ENCODE measurements at regions not wholly inside any gene's neighbourhood (a gene's known extent, or its start where the extent isn't known, plus 50 kb on each side); places are given as distances from the start of the nearest gene placed in this dataset.

DNA sequence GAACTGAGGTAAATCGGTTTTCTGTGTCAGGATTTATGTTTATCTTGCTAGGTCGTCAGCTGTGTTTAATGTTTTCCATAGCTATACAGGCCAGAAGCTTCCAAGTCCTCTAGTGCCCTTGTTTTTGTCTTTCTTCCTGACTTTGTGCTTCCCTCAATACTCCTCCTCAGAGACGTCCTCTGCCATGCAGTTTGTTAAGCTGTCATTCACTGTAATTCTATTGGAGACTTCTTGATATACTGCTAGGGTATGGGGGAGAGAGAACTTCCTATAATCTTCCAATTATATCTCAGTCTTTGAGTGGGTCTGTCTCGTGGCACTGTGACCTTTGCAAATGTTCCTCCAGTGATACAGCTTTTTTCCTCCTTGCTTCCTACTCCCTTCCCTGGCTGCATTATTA is 327.3 kb upstream of the ANO5 start:
- H3K27me3 Mint-ChIP-seq: peaks cover 3% of the 10 kb centered on the region
- TF ChIP-seq, protein P1, sequence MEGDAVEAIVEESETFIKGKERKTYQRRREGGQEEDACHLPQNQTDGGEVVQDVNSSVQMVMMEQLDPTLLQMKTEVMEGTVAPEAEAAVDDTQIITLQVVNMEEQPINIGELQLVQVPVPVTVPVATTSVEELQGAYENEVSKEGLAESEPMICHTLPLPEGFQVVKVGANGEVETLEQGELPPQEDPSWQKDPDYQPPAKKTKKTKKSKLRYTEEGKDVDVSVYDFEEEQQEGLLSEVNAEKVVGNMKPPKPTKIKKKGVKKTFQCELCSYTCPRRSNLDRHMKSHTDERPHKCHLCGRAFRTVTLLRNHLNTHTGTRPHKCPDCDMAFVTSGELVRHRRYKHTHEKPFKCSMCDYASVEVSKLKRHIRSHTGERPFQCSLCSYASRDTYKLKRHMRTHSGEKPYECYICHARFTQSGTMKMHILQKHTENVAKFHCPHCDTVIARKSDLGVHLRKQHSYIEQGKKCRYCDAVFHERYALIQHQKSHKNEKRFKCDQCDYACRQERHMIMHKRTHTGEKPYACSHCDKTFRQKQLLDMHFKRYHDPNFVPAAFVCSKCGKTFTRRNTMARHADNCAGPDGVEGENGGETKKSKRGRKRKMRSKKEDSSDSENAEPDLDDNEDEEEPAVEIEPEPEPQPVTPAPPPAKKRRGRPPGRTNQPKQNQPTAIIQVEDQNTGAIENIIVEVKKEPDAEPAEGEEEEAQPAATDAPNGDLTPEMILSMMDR (conservative IDR thresholded peaks at IDR 0.05): no peak

DNA sequence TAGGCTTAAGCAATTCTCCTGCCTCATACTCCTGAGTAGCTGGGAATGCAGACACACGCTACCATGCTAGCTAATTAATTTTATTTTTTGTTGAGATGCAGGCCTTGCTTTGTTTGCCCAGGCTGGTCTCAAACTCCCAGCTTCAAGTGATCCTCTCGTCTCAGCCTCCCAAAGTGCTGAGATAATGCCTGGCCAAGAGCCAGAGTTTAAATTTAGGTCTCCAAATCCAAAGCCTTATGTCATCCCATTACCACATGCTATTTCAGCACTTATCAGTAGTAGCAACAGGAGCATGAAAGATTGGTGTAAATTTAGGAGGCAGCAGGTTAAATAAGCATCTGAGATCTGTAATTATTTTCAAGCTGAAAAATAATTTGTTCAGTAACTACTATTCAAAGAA is 326.1 kb upstream of the ANO5 start:
- Mint-ChIP-seq H3K36me3 (no peaks in the 10 kb centered on the region), H3K27me3 (peaks cover 3% of the 10 kb centered on the region), H3K4me3 (no peak overlapping the region), H3K4me1 (ENCODE audit: unreplicated experiment) (peaks cover 8% of the 10 kb centered on the region), H3K9me3 (no peaks in the 10 kb centered on the region), H3K27ac (no peak overlapping the region)
- TF ChIP-seq, protein P1 (conservative IDR thresholded peaks at IDR 0.05): no peak
- DNase-seq (ENCODE audit: extremely low spot score, unreplicated experiment): no peak

More for the DNA sequence above, 327.3 kb upstream of the ANO5 start:
- Mint-ChIP-seq H3K36me3 (no peaks in the 10 kb centered on the region), H3K4me3 (no peak overlapping the region), H3K27ac (no peak overlapping the region), H3K9me3 (no peaks in the 10 kb centered on the region), H3K4me1 (ENCODE audit: unreplicated experiment) (peaks cover 8% of the 10 kb centered on the region)
- DNase-seq (ENCODE audit: extremely low spot score, unreplicated experiment): no peak

DNA sequence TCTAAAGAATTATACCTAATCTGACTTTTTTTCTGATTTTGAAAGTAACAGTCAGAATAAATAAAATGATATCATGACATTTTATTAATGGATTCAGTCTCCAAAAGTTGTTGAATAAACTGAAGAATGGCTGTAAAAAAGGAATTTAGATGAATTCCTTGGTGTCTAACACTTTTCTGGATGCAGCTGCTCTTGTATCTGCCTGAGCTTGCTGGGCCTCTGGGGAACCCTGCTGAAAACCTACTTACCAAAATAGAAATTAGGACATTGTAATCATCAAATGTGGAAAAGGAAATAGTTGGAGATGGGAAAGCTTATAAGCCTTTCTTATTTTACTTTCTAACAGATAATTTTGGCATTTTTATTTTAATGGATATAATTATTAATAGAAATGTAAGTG is 315.7 kb upstream of the ANO5 start:
- no peak for DNase-seq (ENCODE audit: extremely low spot score, unreplicated experiment)

DNA sequence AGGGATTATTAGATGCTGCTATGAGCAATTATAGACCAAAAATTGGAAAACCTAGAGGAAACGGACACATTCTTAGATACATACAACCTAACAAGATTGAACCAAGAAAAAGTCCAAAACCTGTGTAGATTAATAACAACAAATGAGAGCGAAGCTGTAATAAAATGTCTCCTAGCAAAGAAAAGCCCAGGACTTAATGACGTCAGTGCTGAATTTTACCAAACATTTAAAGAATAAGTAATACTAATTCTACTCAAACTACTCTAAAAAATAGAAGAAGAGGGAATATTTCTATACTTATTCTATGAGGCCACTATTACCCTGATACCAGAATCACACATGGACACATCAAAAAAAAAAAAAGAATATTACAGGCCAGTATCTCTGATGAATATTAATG is 309.5 kb upstream of the ANO5 start:
- DNase-seq (ENCODE audit: extremely low spot score, unreplicated experiment): no peak
- no peaks in the 10 kb centered on the region for H3K36me3 Mint-ChIP-seq
- no peak overlapping the region for H3K27ac Mint-ChIP-seq
- TF ChIP-seq, protein P1 (conservative IDR thresholded peaks at IDR 0.05): no peak
- no peaks in the 10 kb centered on the region for H3K4me1 Mint-ChIP-seq (ENCODE audit: unreplicated experiment)
- H3K4me3 Mint-ChIP-seq: no peak overlapping the region
- peaks cover 7% of the 10 kb centered on the region for H3K9me3 Mint-ChIP-seq
- H3K27me3 Mint-ChIP-seq: no peaks in the 10 kb centered on the region

More for the DNA sequence above, 315.7 kb upstream of the ANO5 start:
- Mint-ChIP-seq H3K36me3 (no peaks in the 10 kb centered on the region), H3K9me3 (no peaks in the 10 kb centered on the region), H3K4me1 (ENCODE audit: unreplicated experiment) (no peaks in the 10 kb centered on the region), H3K27me3 (no peaks in the 10 kb centered on the region), H3K4me3 (no peak overlapping the region), H3K27ac (no peak overlapping the region)
- TF ChIP-seq, protein P1 (conservative IDR thresholded peaks at IDR 0.05): no peak

DNA sequence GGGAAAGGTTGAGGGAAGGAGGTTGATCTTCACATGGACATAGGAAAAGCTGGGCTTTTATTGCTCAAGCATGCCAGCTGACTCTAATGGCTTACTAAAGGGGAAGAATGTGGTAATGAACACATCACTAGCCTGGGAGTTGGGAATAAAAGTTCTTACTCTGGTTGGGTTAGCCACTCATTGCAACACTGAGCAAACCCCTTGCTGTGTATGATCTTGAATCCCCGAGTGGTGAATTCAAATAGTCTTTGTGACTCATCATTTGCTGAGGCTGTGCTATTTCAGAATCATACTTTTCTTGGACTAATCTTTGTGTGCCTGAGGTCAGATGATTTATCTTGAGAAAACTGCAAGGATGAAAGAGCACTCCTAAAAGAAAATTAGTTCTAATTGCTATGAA is 304.1 kb upstream of the ANO5 start:
- TF ChIP-seq, protein P1 (conservative IDR thresholded peaks at IDR 0.05): no peak
- Mint-ChIP-seq H3K27me3 (no peaks in the 10 kb centered on the region), H3K4me1 (ENCODE audit: unreplicated experiment) (peaks cover 16% of the 10 kb centered on the region), H3K27ac (no peak overlapping the region), H3K36me3 (no peaks in the 10 kb centered on the region), H3K4me3 (no peak overlapping the region), H3K9me3 (no peaks in the 10 kb centered on the region)
- no peak for DNase-seq (ENCODE audit: extremely low spot score, unreplicated experiment)
